Activated naive CD4-positive, alpha-beta T cell treated with anti-CD3 and anti-CD28 coated beads, Interleukin-2, amount 10 ng/mL, durations not matched to agents 7 days and 5 days (primary cell): ENCODE measurements at regions not wholly inside any gene's neighbourhood (a gene's known extent, or its start where the extent isn't known, plus 50 kb on each side); places are given as distances from the start of the nearest gene placed in this dataset.
"Not testable (repeated sequence)": the region's sequence is repeated elsewhere in the genome, so short reads cannot be mapped to it uniquely, and the experiment has no call there.

Source experiments
- CTCF ChIA-PET: fragments of 350-600 bp; sonication (Branson Sonifier 250); formaldehyde crosslinking; loops from one replicate; lab custom pipeline; 2021; ENCODE audit warnings: antibody characterized with exemption; lab: Charles Lee
- DNase-seq: peaks from one replicate; pipeline ENCODE4 v3.0.0-alpha.2; 2020
- H3K27ac Mint-ChIP-seq: one replicate; pipeline ENCODE4 v1.8.0; 2021; ENCODE audit warnings: mild to moderate bottlenecking, moderate library complexity, mixed read lengths
- H3K27me3 Mint-ChIP-seq: one replicate; pipeline ENCODE4 v1.8.0; 2021; ENCODE audit warnings: mild to moderate bottlenecking, mixed read lengths
- H3K36me3 Mint-ChIP-seq: one replicate; pipeline ENCODE4 v1.8.0; 2021; ENCODE audit warnings: mixed read lengths
- H3K4me1 Mint-ChIP-seq: one replicate; pipeline ENCODE4 v1.8.0; 2021; ENCODE audit warnings: mixed read lengths
- H3K4me3 Mint-ChIP-seq: one replicate; pipeline ENCODE4 v1.8.0; 2021; ENCODE audit warnings: mild to moderate bottlenecking, moderate library complexity, mixed read lengths
- H3K9me3 Mint-ChIP-seq: one replicate; pipeline ENCODE4 v1.8.0; 2021; ENCODE audit warnings: mixed read lengths

DNA sequence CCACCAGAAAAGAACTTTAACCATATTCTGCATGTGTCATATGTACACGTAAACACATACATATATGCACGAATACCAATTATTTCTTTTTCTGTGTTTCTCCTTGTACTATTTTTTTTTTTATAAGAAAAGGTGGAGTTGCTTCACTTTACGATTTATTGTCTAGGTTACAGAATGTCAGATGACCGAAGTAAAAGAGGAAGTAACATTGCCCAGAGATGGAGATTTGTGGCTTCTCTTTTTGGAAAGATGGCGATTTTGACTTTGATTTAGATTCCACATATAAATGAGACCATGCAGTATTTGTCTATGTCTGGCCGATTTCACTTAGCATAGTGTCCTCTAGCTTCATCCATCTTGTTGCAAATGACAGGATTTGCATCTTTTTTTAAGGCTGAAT is 293.1 kb downstream of the SV2B start:
- peaks cover 12% of the 10 kb centered on the region for H3K36me3 Mint-ChIP-seq
- H3K27ac Mint-ChIP-seq = no peak overlapping the region
- H3K4me1 Mint-ChIP-seq = peaks cover 2% of the 10 kb centered on the region
- peaks cover 25% of the 10 kb centered on the region for H3K27me3 Mint-ChIP-seq
- peaks cover 10% of the 10 kb centered on the region for H3K9me3 Mint-ChIP-seq
- CTCF ChIA-PET = no interaction called here
- DNase-seq = no peak
- H3K4me3 Mint-ChIP-seq = no peak overlapping the region

GRCh38 chr15:91400481-91400880 is 300.4 kb downstream of the SV2B start:
- no peak overlapping the region for H3K4me3 Mint-ChIP-seq
- H3K9me3 Mint-ChIP-seq = peaks cover 16% of the 10 kb centered on the region
- peaks cover 8% of the 10 kb centered on the region for H3K36me3 Mint-ChIP-seq
- no peaks in the 10 kb centered on the region for H3K27me3 Mint-ChIP-seq
- H3K27ac Mint-ChIP-seq = no peak overlapping the region
- DNase-seq = no peak
- CTCF ChIA-PET = no interaction called here
- peaks cover 3% of the 10 kb centered on the region for H3K4me1 Mint-ChIP-seq

- CTCF ChIA-PET = interaction anchor here (0.9 to 2.3 kb wide), 4 partner anchors 14 to 105 kb away, joined by 3 to 7 read pairs (median 4); no protein-coding TSS in a partner anchor
- peak overlapping the region; percentile 67 for H3K27ac Mint-ChIP-seq
- no peak overlapping the region for H3K4me3 Mint-ChIP-seq
- H3K4me1 Mint-ChIP-seq = peaks cover 38% of the 10 kb centered on the region
- peaks cover 16% of the 10 kb centered on the region for H3K9me3 Mint-ChIP-seq
- H3K36me3 Mint-ChIP-seq = peaks cover 18% of the 10 kb centered on the region
- DNase-seq = peak; percentile 80
- peaks cover 8% of the 10 kb centered on the region for H3K27me3 Mint-ChIP-seq
Observed at GRCh38 chr15:91407269-91407889, 307.3 kb downstream of the SV2B start.

- no peak for DNase-seq
- CTCF ChIA-PET = interaction anchor here (0.7 to 2.3 kb wide), 5 partner anchors 13 to 298 kb away, joined by 3 to 7 read pairs (median 3); no protein-coding TSS in a partner anchor
- Mint-ChIP-seq H3K36me3 (peaks cover 21% of the 10 kb centered on the region), H3K4me3 (no peak overlapping the region), H3K9me3 (peaks cover 17% of the 10 kb centered on the region), H3K27me3 (peaks cover 8% of the 10 kb centered on the region), H3K27ac (no peak overlapping the region), H3K4me1 (peaks cover 40% of the 10 kb centered on the region)
Observed at GRCh38 chr15:91408476-91409076, 308.5 kb downstream of the SV2B start.

GRCh38 chr15:91409387-91409786 is 309.3 kb downstream of the SV2B start:
- no peak for DNase-seq

GRCh38 chr15:91411586-91411985 is 311.5 kb downstream of the SV2B start:
- Mint-ChIP-seq H3K4me3 (no peak overlapping the region), H3K9me3 (peaks cover 31% of the 10 kb centered on the region), H3K36me3 (peaks cover 34% of the 10 kb centered on the region), H3K4me1 (peaks cover 38% of the 10 kb centered on the region), H3K27ac (no peak overlapping the region), H3K27me3 (peaks cover 11% of the 10 kb centered on the region)
- no peak for DNase-seq
- CTCF ChIA-PET = no interaction called here

More at GRCh38 chr15:91409387-91409786, 309.3 kb downstream of the SV2B start:
- Mint-ChIP-seq H3K4me1 (peaks cover 40% of the 10 kb centered on the region), H3K27ac (no peak overlapping the region), H3K27me3 (peaks cover 8% of the 10 kb centered on the region), H3K4me3 (no peak overlapping the region), H3K36me3 (peaks cover 25% of the 10 kb centered on the region), H3K9me3 (peaks cover 22% of the 10 kb centered on the region)
- CTCF ChIA-PET = no interaction called here

- H3K4me1 Mint-ChIP-seq = peaks cover 33% of the 10 kb centered on the region
- H3K9me3 Mint-ChIP-seq = peaks cover 34% of the 10 kb centered on the region
- H3K27me3 Mint-ChIP-seq = peaks cover 16% of the 10 kb centered on the region
- H3K4me3 Mint-ChIP-seq = no peak overlapping the region
- CTCF ChIA-PET = no interaction called here
- peaks cover 39% of the 10 kb centered on the region for H3K36me3 Mint-ChIP-seq
- DNase-seq = no peak
- no peak overlapping the region for H3K27ac Mint-ChIP-seq
Observed at GRCh38 chr15:91412138-91412928, 312.3 kb downstream of the SV2B start.

DNA sequence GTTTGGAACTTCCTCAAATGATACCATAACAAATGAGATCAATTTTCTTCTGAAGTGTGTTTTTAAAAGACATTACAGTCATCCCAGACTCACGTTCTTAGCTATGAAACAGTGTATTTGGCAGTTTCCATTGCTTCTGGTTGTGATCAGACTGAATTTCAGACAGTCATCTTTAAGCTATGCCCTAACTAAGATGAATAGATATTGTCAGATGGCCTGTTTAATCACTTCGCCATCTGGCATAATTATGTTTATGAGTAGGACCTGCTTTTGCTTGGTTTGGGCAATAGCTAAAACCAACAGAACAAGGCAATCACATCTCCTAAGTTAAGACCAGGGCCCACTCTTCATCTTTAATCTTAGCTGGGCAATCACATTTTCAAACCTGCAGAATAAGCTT is 313.1 kb downstream of the SV2B start:
- H3K27me3 Mint-ChIP-seq = peaks cover 21% of the 10 kb centered on the region

GRCh38 chr15:91414124-91414523 is 314.1 kb downstream of the SV2B start:
- no peak overlapping the region for H3K27ac Mint-ChIP-seq
- CTCF ChIA-PET = no interaction called here
- no peak overlapping the region for H3K4me3 Mint-ChIP-seq
- no peak for DNase-seq
- H3K4me1 Mint-ChIP-seq = peaks cover 24% of the 10 kb centered on the region
- peaks cover 17% of the 10 kb centered on the region for H3K27me3 Mint-ChIP-seq
- peaks cover 36% of the 10 kb centered on the region for H3K9me3 Mint-ChIP-seq
- peaks cover 44% of the 10 kb centered on the region for H3K36me3 Mint-ChIP-seq

More for the DNA sequence above, 313.1 kb downstream of the SV2B start:
- Mint-ChIP-seq H3K9me3 (peaks cover 36% of the 10 kb centered on the region), H3K4me3 (no peak overlapping the region), H3K27ac (no peak overlapping the region), H3K36me3 (peaks cover 39% of the 10 kb centered on the region), H3K4me1 (peaks cover 25% of the 10 kb centered on the region)
- DNase-seq = no peak
- CTCF ChIA-PET = no interaction called here

- CTCF ChIA-PET = not testable (repeated sequence)
- Mint-ChIP-seq H3K27me3 (peaks cover 25% of the 10 kb centered on the region), H3K36me3 (peaks cover 49% of the 10 kb centered on the region)
Observed at GRCh38 chr15:91415258-91415657, 315.2 kb downstream of the SV2B start.

DNA sequence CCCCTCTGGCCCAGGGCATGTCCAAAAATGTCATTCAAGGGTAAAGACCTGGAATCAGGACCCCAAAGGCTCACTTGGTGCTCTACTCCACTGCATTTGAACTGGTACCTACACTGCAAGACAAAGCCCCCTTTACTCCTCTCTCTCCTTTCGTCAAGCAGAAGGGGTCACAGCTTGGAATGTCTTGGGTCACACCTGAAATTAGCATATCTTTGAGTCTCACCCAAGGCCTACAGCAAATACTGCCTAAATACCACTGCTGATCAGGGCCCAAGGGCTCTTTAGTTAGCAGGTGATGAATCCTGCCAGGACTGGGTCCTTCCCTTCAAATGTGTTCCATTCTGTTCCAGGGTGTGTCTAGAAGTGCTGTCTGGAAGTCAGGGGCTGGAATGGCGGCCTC is 320.6 kb downstream of the SV2B start:
- DNase-seq = no peak
- CTCF ChIA-PET = no interaction called here
- peaks cover 56% of the 10 kb centered on the region for H3K4me1 Mint-ChIP-seq
- H3K9me3 Mint-ChIP-seq = peaks cover 55% of the 10 kb centered on the region
- H3K27ac Mint-ChIP-seq = no peak overlapping the region
- peaks cover 66% of the 10 kb centered on the region for H3K36me3 Mint-ChIP-seq
- no peak overlapping the region for H3K4me3 Mint-ChIP-seq
- H3K27me3 Mint-ChIP-seq = peaks cover 25% of the 10 kb centered on the region

More at GRCh38 chr15:91415258-91415657, 315.2 kb downstream of the SV2B start:
- H3K27ac Mint-ChIP-seq, H3K4me3 Mint-ChIP-seq, DNase-seq: not testable (repeated sequence)
- H3K4me1 Mint-ChIP-seq = peaks cover 28% of the 10 kb centered on the region
- H3K9me3 Mint-ChIP-seq = peaks cover 39% of the 10 kb centered on the region

GRCh38 chr15:91422797-91423196 is 322.7 kb downstream of the SV2B start:
- H3K4me3 Mint-ChIP-seq = peak overlapping the region; percentile 44
- H3K36me3 Mint-ChIP-seq = peaks cover 59% of the 10 kb centered on the region
- H3K4me1 Mint-ChIP-seq = peaks cover 78% of the 10 kb centered on the region
- CTCF ChIA-PET = interaction anchor here (1.0 to 1.5 kb wide), 4 partner anchors 96 to 283 kb away, joined by 3 to 5 read pairs (median 4); no protein-coding TSS in a partner anchor
- peak; percentile 73 for DNase-seq
- peak overlapping the region; percentile 97 for H3K27ac Mint-ChIP-seq
- H3K9me3 Mint-ChIP-seq = peaks cover 49% of the 10 kb centered on the region
- H3K27me3 Mint-ChIP-seq = peaks cover 16% of the 10 kb centered on the region

DNA sequence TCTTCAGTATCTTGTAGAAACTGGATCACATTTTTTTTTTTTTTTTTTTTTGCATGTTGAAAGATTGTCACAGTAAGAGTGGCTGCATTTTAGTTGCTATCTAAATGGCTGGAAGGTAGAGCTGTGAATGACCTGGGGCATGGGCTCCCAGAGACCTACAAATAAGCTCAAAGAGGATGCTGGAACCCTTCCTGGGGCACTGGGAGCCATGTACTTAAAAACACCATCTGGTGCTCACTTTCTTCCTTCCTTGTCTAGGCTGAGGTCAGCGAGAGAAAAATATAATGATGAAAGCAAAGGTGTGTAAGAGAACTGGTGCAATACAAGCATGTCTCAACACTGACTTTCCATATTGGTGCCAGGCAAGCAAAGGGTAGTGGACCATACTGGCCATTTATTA is 323.9 kb downstream of the SV2B start:
- peaks cover 56% of the 10 kb centered on the region for H3K9me3 Mint-ChIP-seq
- H3K36me3 Mint-ChIP-seq = peaks cover 58% of the 10 kb centered on the region
- DNase-seq = no peak
- H3K4me1 Mint-ChIP-seq = peaks cover 81% of the 10 kb centered on the region
- peak overlapping the region; percentile 97 for H3K27ac Mint-ChIP-seq
- no peak overlapping the region for H3K4me3 Mint-ChIP-seq
- CTCF ChIA-PET = interaction anchor here (0.7 to 1.5 kb wide), 5 partner anchors 65 to 282 kb away, joined by 3 to 5 read pairs (median 4); no protein-coding TSS in a partner anchor
- H3K27me3 Mint-ChIP-seq = peaks cover 11% of the 10 kb centered on the region

- Mint-ChIP-seq H3K36me3 (peaks cover 50% of the 10 kb centered on the region), H3K4me3 (no peak overlapping the region), H3K27me3 (no peaks in the 10 kb centered on the region), H3K27ac (no peak overlapping the region), H3K4me1 (peaks cover 76% of the 10 kb centered on the region), H3K9me3 (peaks cover 54% of the 10 kb centered on the region)
- CTCF ChIA-PET = interaction anchor here (1.2 to 1.8 kb wide), 2 partner anchors 19 to 280 kb away, joined by 4 read pairs; no protein-coding TSS in a partner anchor
- peak; percentile 23 for DNase-seq
Observed at GRCh38 chr15:91426412-91426811, 326.4 kb downstream of the SV2B start.
